HUES64 (cell line): ENCODE measurements at regions not wholly inside any gene's neighbourhood (a gene's known extent, or its start where the extent isn't known, plus 50 kb on each side); places are given as distances from the start of the nearest gene placed in this dataset.

ENCODE experiments used
- H3K27ac ChIP-seq: 2 replicates; pipeline ENCODE4 v1.7.0; 2013; ENCODE audit warnings: low read depth, low read length, inconsistent platforms
- H3K27me3 ChIP-seq: 2 replicates; pipeline ENCODE4 v1.6.1; 2013; ENCODE audit warnings: mild to moderate bottlenecking, low read length; ENCODE audit not compliant: insufficient read depth
- H3K36me3 ChIP-seq: 2 replicates; pipeline ENCODE4 v1.6.1; 2013; ENCODE audit warnings: mild to moderate bottlenecking, low read length; ENCODE audit not compliant: insufficient read depth
- H3K4me1 ChIP-seq: 2 replicates; pipeline ENCODE4 v1.6.1; 2013; ENCODE audit warnings: mild to moderate bottlenecking, low read length, moderate library complexity; ENCODE audit not compliant: insufficient read depth
- H3K4me3 ChIP-seq: 2 replicates; pipeline ENCODE4 v1.5.1; 2013; ENCODE audit warnings: mild to moderate bottlenecking, low read length, moderate library complexity
- H3K9ac ChIP-seq: 2 replicates; pipeline ENCODE4 v1.6.1; 2013; ENCODE audit warnings: mild to moderate bottlenecking, low read depth, low read length
- H3K9me3 ChIP-seq: 2 replicates; pipeline ENCODE4 v1.6.1; 2013; ENCODE audit warnings: low read depth, low read length; ENCODE audit not compliant: insufficient read depth
- WGBS: fragments of 150-250, 120-280 bp; methylation state at CpG from one replicate; pipeline ENCODE4 v1.1.7; 2013; ENCODE audit warnings: missing lambda C conversion rate; 5-methylcytosine and 5-hydroxymethylcytosine counted together

- peaks cover 19% of the 10 kb centered on the region for H3K4me1 ChIP-seq
- no peaks in the 10 kb centered on the region for H3K27me3 ChIP-seq
- no peak overlapping the region for H3K4me3 ChIP-seq
- H3K9ac ChIP-seq, result no peak overlapping the region
- H3K27ac ChIP-seq, result no peak overlapping the region
- 87% methylated on average over 11 of the region's 11 CpGs for WGBS
- H3K9me3 ChIP-seq, result no peaks in the 10 kb centered on the region
- no peaks in the 10 kb centered on the region for H3K36me3 ChIP-seq
Measured at GRCh38 chr1:22268327-22268726, 125.4 kb upstream of the WNT4 start.

- Histone ChIP-seq H3K9ac (no peak overlapping the region), H3K36me3 (no peaks in the 10 kb centered on the region), H3K4me1 (0 out of 2 replicates have a peak, but pooled peaks cover 6% of the 10 kb centered on the region), H3K27me3 (no peaks in the 10 kb centered on the region; the same call in 1 of the 2 replicates), H3K4me3 (no peak overlapping the region), H3K9me3 (no peaks in the 10 kb centered on the region), H3K27ac (no peak overlapping the region)
- WGBS, result 77% methylated on average over 8 of the region's 8 CpGs
Measured at GRCh38 chr1:22271847-22272801, 129.2 kb upstream of the WNT4 start.

- Histone ChIP-seq H3K4me3 (no peak overlapping the region), H3K4me1 (0 out of 2 replicates have a peak, but pooled peaks cover 6% of the 10 kb centered on the region), H3K9ac (no peak overlapping the region), H3K9me3 (no peaks in the 10 kb centered on the region), H3K36me3 (no peaks in the 10 kb centered on the region), H3K27ac (no peak overlapping the region), H3K27me3 (no peaks in the 10 kb centered on the region; the same call in 1 of the 2 replicates)
- WGBS, result 93% methylated on average over 8 of the region's 8 CpGs
Measured at GRCh38 chr1:22273686-22274681, 131.1 kb upstream of the WNT4 start.

- H3K9ac ChIP-seq, result no peak overlapping the region
- H3K27me3 ChIP-seq, result no peaks in the 10 kb centered on the region; the same call in 1 of the 2 replicates
- no peak overlapping the region for H3K4me3 ChIP-seq
- H3K36me3 ChIP-seq, result no peaks in the 10 kb centered on the region
- H3K9me3 ChIP-seq, result no peaks in the 10 kb centered on the region
- 0 out of 2 replicates have a peak, but pooled peaks cover 6% of the 10 kb centered on the region for H3K4me1 ChIP-seq
- WGBS, result 84% methylated on average over 3 of the region's 3 CpGs
- no peak overlapping the region for H3K27ac ChIP-seq
Measured at GRCh38 chr1:22275167-22275566, 132.3 kb upstream of the WNT4 start.

- 42% methylated on average over 16 of the region's 16 CpGs for WGBS
- H3K27ac ChIP-seq, result no peak overlapping the region
- H3K36me3 ChIP-seq, result no peaks in the 10 kb centered on the region
- no peak overlapping the region for H3K4me3 ChIP-seq
- no peak overlapping the region for H3K9ac ChIP-seq
- H3K27me3 ChIP-seq, result no peaks in the 10 kb centered on the region; the same call in 1 of the 2 replicates
- H3K9me3 ChIP-seq, result no peaks in the 10 kb centered on the region
- 0 out of 2 replicates have a peak, but pooled peaks cover 6% of the 10 kb centered on the region for H3K4me1 ChIP-seq
Measured at GRCh38 chr1:22275626-22276395, 132.9 kb upstream of the WNT4 start.

GRCh38 chr1:22276396-22276748 is 133.5 kb upstream of the WNT4 start:
- H3K9ac ChIP-seq, result no peak overlapping the region
- H3K27ac ChIP-seq, result no peak overlapping the region
- 82% methylated on average over 1 of the region's 1 CpG for WGBS
- 0 out of 2 replicates have a peak, but pooled peaks cover 6% of the 10 kb centered on the region for H3K4me1 ChIP-seq
- no peaks in the 10 kb centered on the region for H3K36me3 ChIP-seq
- no peak overlapping the region for H3K4me3 ChIP-seq
- H3K9me3 ChIP-seq, result no peaks in the 10 kb centered on the region
- H3K27me3 ChIP-seq, result no peaks in the 10 kb centered on the region; the same call in 1 of the 2 replicates

- Histone ChIP-seq H3K36me3 (no peaks in the 10 kb centered on the region), H3K9ac (no peak overlapping the region), H3K27me3 (no peaks in the 10 kb centered on the region; the same call in 1 of the 2 replicates), H3K4me3 (no peak overlapping the region), H3K9me3 (no peaks in the 10 kb centered on the region), H3K27ac (no peak overlapping the region), H3K4me1 (0 out of 2 replicates have a peak, but pooled peaks cover 2% of the 10 kb centered on the region)
- 93% methylated on average over 10 of the region's 10 CpGs for WGBS
Measured at GRCh38 chr1:22277662-22278061, 134.8 kb upstream of the WNT4 start.

- H3K4me3 ChIP-seq, result no peak overlapping the region
- H3K4me1 ChIP-seq, result no peaks in the 10 kb centered on the region
- no peak overlapping the region for H3K9ac ChIP-seq
- H3K27me3 ChIP-seq, result no peaks in the 10 kb centered on the region; the same call in 1 of the 2 replicates
- H3K27ac ChIP-seq, result no peak overlapping the region
- H3K36me3 ChIP-seq, result no peaks in the 10 kb centered on the region
- no peaks in the 10 kb centered on the region for H3K9me3 ChIP-seq
- WGBS, result 93% methylated on average over 3 of the region's 3 CpGs
Measured at GRCh38 chr1:22279735-22280134, 136.8 kb upstream of the WNT4 start.

GRCh38 chr1:22280526-22280925 is 137.6 kb upstream of the WNT4 start:
- Histone ChIP-seq H3K36me3 (no peaks in the 10 kb centered on the region), H3K4me3 (no peak overlapping the region), H3K9ac (no peak overlapping the region), H3K4me1 (no peaks in the 10 kb centered on the region), H3K27ac (no peak overlapping the region), H3K27me3 (no peaks in the 10 kb centered on the region), H3K9me3 (no peaks in the 10 kb centered on the region)
- 96% methylated on average over 3 of the region's 3 CpGs for WGBS

GRCh38 chr1:22281521-22282363 is 138.8 kb upstream of the WNT4 start:
- Histone ChIP-seq H3K27ac (no peak overlapping the region), H3K27me3 (no peaks in the 10 kb centered on the region), H3K36me3 (no peaks in the 10 kb centered on the region), H3K4me1 (no peaks in the 10 kb centered on the region), H3K4me3 (no peak overlapping the region), H3K9ac (no peak overlapping the region), H3K9me3 (no peaks in the 10 kb centered on the region)
- WGBS, result 95% methylated on average over 11 of the region's 11 CpGs
